ENCODE measurements at regions not wholly inside any gene's neighbourhood (a gene's known extent, or its start where the extent isn't known, plus 50 kb on each side); places are given as distances from the start of the nearest gene placed in this dataset.

DNA sequence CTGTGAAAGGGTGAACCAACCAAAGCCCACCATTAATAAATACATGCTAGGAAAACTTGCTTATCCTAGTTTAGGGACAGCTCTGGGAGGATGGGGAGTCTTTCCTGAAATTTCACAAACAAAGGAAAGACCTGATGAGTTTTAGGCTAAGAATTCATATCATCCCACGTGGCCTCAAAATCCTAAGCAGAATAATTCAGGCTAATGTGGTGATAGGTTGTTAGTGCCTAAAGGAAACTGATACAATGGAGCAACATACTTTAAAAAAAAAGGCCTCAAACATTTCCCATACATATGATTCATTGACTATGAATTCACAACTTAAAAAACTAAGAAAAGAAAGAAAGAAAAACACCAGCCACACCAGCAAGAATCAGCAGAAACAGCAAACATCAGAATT lies 126.9 kb upstream of the CNTN4 start:
- no peak for DNase-seq
- WGBS, 2 donors, result 67 to 86% methylated on average over 1 of the region's 1 CpG

GRCh38 chr3:1979961-1980615 lies 118.6 kb upstream of the CNTN4 start:
- intact Hi-C loops (cut with DNase I; ENCODE audit: low total_unique reads), result no loop called here
- TF ChIP-seq, protein P1, sequence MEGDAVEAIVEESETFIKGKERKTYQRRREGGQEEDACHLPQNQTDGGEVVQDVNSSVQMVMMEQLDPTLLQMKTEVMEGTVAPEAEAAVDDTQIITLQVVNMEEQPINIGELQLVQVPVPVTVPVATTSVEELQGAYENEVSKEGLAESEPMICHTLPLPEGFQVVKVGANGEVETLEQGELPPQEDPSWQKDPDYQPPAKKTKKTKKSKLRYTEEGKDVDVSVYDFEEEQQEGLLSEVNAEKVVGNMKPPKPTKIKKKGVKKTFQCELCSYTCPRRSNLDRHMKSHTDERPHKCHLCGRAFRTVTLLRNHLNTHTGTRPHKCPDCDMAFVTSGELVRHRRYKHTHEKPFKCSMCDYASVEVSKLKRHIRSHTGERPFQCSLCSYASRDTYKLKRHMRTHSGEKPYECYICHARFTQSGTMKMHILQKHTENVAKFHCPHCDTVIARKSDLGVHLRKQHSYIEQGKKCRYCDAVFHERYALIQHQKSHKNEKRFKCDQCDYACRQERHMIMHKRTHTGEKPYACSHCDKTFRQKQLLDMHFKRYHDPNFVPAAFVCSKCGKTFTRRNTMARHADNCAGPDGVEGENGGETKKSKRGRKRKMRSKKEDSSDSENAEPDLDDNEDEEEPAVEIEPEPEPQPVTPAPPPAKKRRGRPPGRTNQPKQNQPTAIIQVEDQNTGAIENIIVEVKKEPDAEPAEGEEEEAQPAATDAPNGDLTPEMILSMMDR (IDR thresholded peaks at IDR 0.05), result no peak
- TF ChIP-seq POLR2A (IDR thresholded peaks at IDR 0.05), result no peak

More for the DNA sequence above, 126.9 kb upstream of the CNTN4 start:
- intact Hi-C loops (cut with DNase I; ENCODE audit: low total_unique reads), result no loop called here
- TF ChIP-seq, protein P1 (IDR thresholded peaks at IDR 0.05), result no peak
- TF ChIP-seq POLR2A (IDR thresholded peaks at IDR 0.05), result no peak
- Histone ChIP-seq H3K4me1 (no peaks in the 10 kb centered on the region), H3K27me3 (no peaks in the 10 kb centered on the region), H3K27ac (no peak overlapping the region), H3K4me3 (no peak overlapping the region), H3K36me3 (ENCODE audit: low read depth, missing control alignments) (no peaks in the 10 kb centered on the region), H3K9me3 (no peaks in the 10 kb centered on the region)

GRCh38 chr3:1987980-1988379 lies 110.7 kb upstream of the CNTN4 start:
- H3K27me3 ChIP-seq, result no peaks in the 10 kb centered on the region
- no peaks in the 10 kb centered on the region for H3K9me3 ChIP-seq
- no peaks in the 10 kb centered on the region for H3K4me1 ChIP-seq
- DNase-seq, result peak; percentile 75
- TF ChIP-seq POLR2A (IDR thresholded peaks at IDR 0.05), result no peak
- TF ChIP-seq, protein P1 (IDR thresholded peaks at IDR 0.05), result peak in 1 of 3 experiments; percentile 15
- WGBS, 2 donors, result 31 to 35% methylated on average over 3 of the region's 3 CpGs
- H3K4me3 ChIP-seq, result peak overlapping the region in 1 of 2 donors; percentile 18
- intact Hi-C loops (cut with DNase I; ENCODE audit: low total_unique reads), result no loop called here
- no peak overlapping the region for H3K27ac ChIP-seq
- no peaks in the 10 kb centered on the region for H3K36me3 ChIP-seq (ENCODE audit: low read depth, missing control alignments)

More at GRCh38 chr3:1979961-1980615, 118.6 kb upstream of the CNTN4 start:
- 76 to 90% methylated on average over 5 of the region's 5 CpGs for WGBS, 2 donors
- DNase-seq, result no peak
- Histone ChIP-seq H3K9me3 (no peaks in the 10 kb centered on the region), H3K36me3 (ENCODE audit: low read depth, missing control alignments) (no peaks in the 10 kb centered on the region), H3K4me3 (no peak overlapping the region), H3K4me1 (no peaks in the 10 kb centered on the region), H3K27me3 (no peaks in the 10 kb centered on the region), H3K27ac (no peak overlapping the region)

GRCh38 chr3:1998739-1999138 lies 99.9 kb upstream of the CNTN4 start:
- H3K4me3 ChIP-seq, result no peak overlapping the region
- no peak for DNase-seq
- no peaks in the 10 kb centered on the region for H3K9me3 ChIP-seq
- intact Hi-C loops (cut with DNase I; ENCODE audit: low total_unique reads), result no loop called here
- H3K27ac ChIP-seq, result no peak overlapping the region
- TF ChIP-seq, protein P1 (IDR thresholded peaks at IDR 0.05), result no peak
- no peak for TF ChIP-seq POLR2A (IDR thresholded peaks at IDR 0.05)
- H3K4me1 ChIP-seq, result no peaks in the 10 kb centered on the region
- 97 to 100% methylated on average over 1 of the region's 1 CpG for WGBS, 2 donors
- H3K36me3 ChIP-seq (ENCODE audit: low read depth, missing control alignments), result no peaks in the 10 kb centered on the region
- no peaks in the 10 kb centered on the region for H3K27me3 ChIP-seq

Data from testis (tissue), 2 donors.